ENCODE measurements at regions not wholly inside any gene's neighbourhood (a gene's known extent, or its start where the extent isn't known, plus 50 kb on each side); places are given as distances from the start of the nearest gene placed in this dataset.
A peak's percentile ranks its signal among the peaks of the same experiment; 100 is the strongest.

DNA sequence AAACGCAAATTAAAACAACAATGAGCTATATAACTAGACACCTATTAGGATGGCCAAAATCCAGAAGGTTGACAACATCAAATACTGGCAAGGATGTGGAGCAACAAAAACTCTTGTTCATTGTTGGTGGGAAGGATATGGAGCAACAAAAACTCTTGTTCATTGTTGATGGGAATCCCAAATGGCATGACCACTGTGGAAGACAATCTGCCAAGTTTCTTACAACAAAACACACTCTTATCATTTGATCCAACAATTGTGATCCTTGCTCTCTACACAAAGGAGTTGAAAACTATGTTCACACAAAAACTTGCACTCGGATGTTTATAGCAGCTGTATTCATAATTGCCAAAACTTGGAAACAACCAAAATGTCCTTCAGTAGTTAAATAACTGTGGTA is 61.8 kb upstream of the LAMA2 start:
- H3K36me3 ChIP-seq (ENCODE audit: control insufficient read depth, low read length): no peaks in the 10 kb centered on the region
- H3K27me3 ChIP-seq (ENCODE audit: control insufficient read depth, low read length): no peaks in the 10 kb centered on the region
- TF ChIP-seq, protein P1, sequence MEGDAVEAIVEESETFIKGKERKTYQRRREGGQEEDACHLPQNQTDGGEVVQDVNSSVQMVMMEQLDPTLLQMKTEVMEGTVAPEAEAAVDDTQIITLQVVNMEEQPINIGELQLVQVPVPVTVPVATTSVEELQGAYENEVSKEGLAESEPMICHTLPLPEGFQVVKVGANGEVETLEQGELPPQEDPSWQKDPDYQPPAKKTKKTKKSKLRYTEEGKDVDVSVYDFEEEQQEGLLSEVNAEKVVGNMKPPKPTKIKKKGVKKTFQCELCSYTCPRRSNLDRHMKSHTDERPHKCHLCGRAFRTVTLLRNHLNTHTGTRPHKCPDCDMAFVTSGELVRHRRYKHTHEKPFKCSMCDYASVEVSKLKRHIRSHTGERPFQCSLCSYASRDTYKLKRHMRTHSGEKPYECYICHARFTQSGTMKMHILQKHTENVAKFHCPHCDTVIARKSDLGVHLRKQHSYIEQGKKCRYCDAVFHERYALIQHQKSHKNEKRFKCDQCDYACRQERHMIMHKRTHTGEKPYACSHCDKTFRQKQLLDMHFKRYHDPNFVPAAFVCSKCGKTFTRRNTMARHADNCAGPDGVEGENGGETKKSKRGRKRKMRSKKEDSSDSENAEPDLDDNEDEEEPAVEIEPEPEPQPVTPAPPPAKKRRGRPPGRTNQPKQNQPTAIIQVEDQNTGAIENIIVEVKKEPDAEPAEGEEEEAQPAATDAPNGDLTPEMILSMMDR (IDR thresholded peaks at IDR 0.05; ENCODE audit: low read depth, low read length, poor library complexity, severe bottlenecking): no peak
- TF ChIP-seq EZH2phosphoT487 (IDR thresholded peaks at IDR 0.05; ENCODE audit: borderline replicate concordance, low read length): no peak
- H4K20me1 ChIP-seq (ENCODE audit: control insufficient read depth, insufficient read depth, low read depth, low read length): no peaks in the 10 kb centered on the region
- no peaks in the 10 kb centered on the region for H3F3A ChIP-seq (ENCODE audit: control insufficient read depth, insufficient read depth)
- no peaks in the 10 kb centered on the region for H3K79me2 ChIP-seq (ENCODE audit: control insufficient read depth, low read length)
- no peaks in the 10 kb centered on the region for H3K4me1 ChIP-seq (ENCODE audit: control insufficient read depth, low read length)
- H3K4me2 ChIP-seq (ENCODE audit: low read length): no peak overlapping the region
- no peak overlapping the region for H3K4me3 ChIP-seq (ENCODE audit: low read length)
- no peak overlapping the region for H3K27ac ChIP-seq (ENCODE audit: low read depth, low read length)
- no peaks in the 10 kb centered on the region for H3K9me2 ChIP-seq (replicated peaks; ENCODE audit: control insufficient read depth, low read length)
- H3K9me3 ChIP-seq (ENCODE audit: control insufficient read depth, insufficient read depth, low read length): no peaks in the 10 kb centered on the region

DNA sequence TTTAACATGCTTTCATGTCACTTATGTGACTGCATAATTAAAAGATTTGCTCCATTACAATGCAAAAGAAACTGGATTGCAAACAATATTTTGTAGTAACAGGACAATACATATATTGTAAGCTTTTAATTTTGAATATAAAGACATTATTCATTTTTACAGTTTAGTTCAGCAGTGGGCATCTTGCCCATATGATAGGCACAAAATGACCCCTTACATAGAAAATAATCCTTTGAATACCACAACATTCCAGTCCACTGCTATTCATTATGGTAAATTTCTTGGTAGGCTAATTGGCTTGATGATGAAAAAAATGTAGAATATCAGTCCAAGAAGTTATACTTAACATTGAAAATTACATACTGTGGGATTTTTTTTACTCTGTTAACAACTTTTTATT is 74.1 kb upstream of the LAMA2 start:
- Histone ChIP-seq H3K36me3 (ENCODE audit: control insufficient read depth, low read length) (no peaks in the 10 kb centered on the region), H3K4me2 (ENCODE audit: low read length) (no peak overlapping the region), H3K9me2 (replicated peaks; ENCODE audit: control insufficient read depth, low read length) (no peaks in the 10 kb centered on the region), H3K27ac (ENCODE audit: low read depth, low read length) (no peak overlapping the region), H4K20me1 (ENCODE audit: control insufficient read depth, insufficient read depth, low read depth, low read length) (no peaks in the 10 kb centered on the region), H3F3A (ENCODE audit: control insufficient read depth, insufficient read depth) (no peaks in the 10 kb centered on the region), H3K79me2 (ENCODE audit: control insufficient read depth, low read length) (no peaks in the 10 kb centered on the region), H3K4me1 (ENCODE audit: control insufficient read depth, low read length) (no peaks in the 10 kb centered on the region), H3K27me3 (ENCODE audit: control insufficient read depth, low read length) (no peaks in the 10 kb centered on the region), H3K9me3 (ENCODE audit: control insufficient read depth, insufficient read depth, low read length) (no peaks in the 10 kb centered on the region), H3K4me3 (ENCODE audit: low read length) (no peak overlapping the region)
- TF ChIP-seq, protein P1 (IDR thresholded peaks at IDR 0.05; ENCODE audit: low read depth, low read length, poor library complexity, severe bottlenecking): no peak
- TF ChIP-seq EZH2phosphoT487 (IDR thresholded peaks at IDR 0.05; ENCODE audit: borderline replicate concordance, low read length): no peak

DNA sequence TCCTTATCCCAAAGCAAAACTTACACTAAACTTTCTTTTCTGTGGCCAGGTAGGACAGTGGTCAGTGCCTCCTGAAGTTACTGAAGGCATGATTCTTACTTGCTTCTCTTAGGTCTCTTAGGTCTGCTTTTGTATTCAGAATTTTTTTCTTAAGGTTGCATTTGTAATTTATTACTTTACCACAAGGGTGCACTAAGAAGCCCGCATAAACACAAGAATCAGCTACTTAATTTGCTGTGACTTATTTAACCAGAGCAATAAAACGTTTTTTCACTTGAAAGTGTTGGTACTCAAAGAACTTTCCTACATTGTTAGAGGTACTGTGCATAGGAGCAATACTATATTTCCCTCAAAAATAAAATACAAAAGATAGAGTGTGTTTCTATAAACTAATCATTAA is 75.4 kb upstream of the LAMA2 start:
- Histone ChIP-seq H3K36me3 (ENCODE audit: control insufficient read depth, low read length) (no peaks in the 10 kb centered on the region), H3F3A (ENCODE audit: control insufficient read depth, insufficient read depth) (no peaks in the 10 kb centered on the region), H3K27ac (ENCODE audit: low read depth, low read length) (no peak overlapping the region), H4K20me1 (ENCODE audit: control insufficient read depth, insufficient read depth, low read depth, low read length) (no peaks in the 10 kb centered on the region), H3K4me2 (ENCODE audit: low read length) (no peak overlapping the region), H3K4me1 (ENCODE audit: control insufficient read depth, low read length) (no peaks in the 10 kb centered on the region), H3K79me2 (ENCODE audit: control insufficient read depth, low read length) (no peaks in the 10 kb centered on the region), H3K9me3 (ENCODE audit: control insufficient read depth, insufficient read depth, low read length) (no peaks in the 10 kb centered on the region), H3K9me2 (replicated peaks; ENCODE audit: control insufficient read depth, low read length) (no peaks in the 10 kb centered on the region), H3K27me3 (ENCODE audit: control insufficient read depth, low read length) (no peaks in the 10 kb centered on the region), H3K4me3 (ENCODE audit: low read length) (no peak overlapping the region)
- TF ChIP-seq EZH2phosphoT487 (IDR thresholded peaks at IDR 0.05; ENCODE audit: borderline replicate concordance, low read length): no peak
- TF ChIP-seq, protein P1 (IDR thresholded peaks at IDR 0.05; ENCODE audit: low read depth, low read length, poor library complexity, severe bottlenecking): peak; percentile 44

DNA sequence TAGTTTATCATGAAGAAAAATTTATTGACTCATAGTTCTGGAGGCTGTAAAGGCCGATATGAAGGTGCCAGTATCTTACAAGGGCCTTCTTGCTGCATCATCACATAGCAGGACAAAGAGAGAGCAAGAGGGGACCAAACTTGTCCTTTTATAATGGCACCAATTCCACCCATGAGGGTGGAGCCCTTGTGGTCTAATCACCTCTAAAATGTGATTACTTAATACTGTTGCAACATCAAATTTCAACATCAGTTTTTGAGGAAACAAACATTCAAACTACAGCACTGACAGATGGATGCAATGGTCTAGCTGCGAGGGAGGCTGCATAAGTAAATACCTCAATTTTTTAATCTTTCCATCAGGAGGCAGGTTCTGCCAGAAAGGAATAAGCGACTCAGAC is 76.7 kb upstream of the LAMA2 start:
- Histone ChIP-seq H3K9me2 (replicated peaks; ENCODE audit: control insufficient read depth, low read length) (no peaks in the 10 kb centered on the region), H3K79me2 (ENCODE audit: control insufficient read depth, low read length) (no peaks in the 10 kb centered on the region), H3K27ac (ENCODE audit: low read depth, low read length) (no peak overlapping the region), H3K4me1 (ENCODE audit: control insufficient read depth, low read length) (no peaks in the 10 kb centered on the region), H3K4me2 (ENCODE audit: low read length) (no peak overlapping the region), H3K27me3 (ENCODE audit: control insufficient read depth, low read length) (no peaks in the 10 kb centered on the region), H3K4me3 (ENCODE audit: low read length) (no peak overlapping the region), H4K20me1 (ENCODE audit: control insufficient read depth, insufficient read depth, low read depth, low read length) (no peaks in the 10 kb centered on the region), H3F3A (ENCODE audit: control insufficient read depth, insufficient read depth) (no peaks in the 10 kb centered on the region), H3K9me3 (ENCODE audit: control insufficient read depth, insufficient read depth, low read length) (no peaks in the 10 kb centered on the region), H3K36me3 (ENCODE audit: control insufficient read depth, low read length) (no peaks in the 10 kb centered on the region)
- TF ChIP-seq EZH2phosphoT487 (IDR thresholded peaks at IDR 0.05; ENCODE audit: borderline replicate concordance, low read length): no peak
- TF ChIP-seq, protein P1 (IDR thresholded peaks at IDR 0.05; ENCODE audit: low read depth, low read length, poor library complexity, severe bottlenecking): no peak

Data from DOHH2 (cell line).